ENCODE measurements at regions not wholly inside any gene's neighbourhood (a gene's known extent, or its start where the extent isn't known, plus 50 kb on each side); places are given as distances from the start of the nearest gene placed in this dataset.

GRCh38 chr2:236333417-236334121, 69.4 kb upstream of the ASB18 start:
- Mint-ChIP-seq H3K4me3 (ENCODE audit: low read depth, unreplicated experiment) (no peak overlapping the region), H3K9me3 (ENCODE audit: low read depth, unreplicated experiment) (no peaks in the 10 kb centered on the region), H3K4me1 (ENCODE audit: low read depth, unreplicated experiment) (no peaks in the 10 kb centered on the region), H3K36me3 (ENCODE audit: insufficient read depth, unreplicated experiment) (no peaks in the 10 kb centered on the region), H3K27me3 (ENCODE audit: unreplicated experiment) (peaks cover 39% of the 10 kb centered on the region), H3K27ac (ENCODE audit: unreplicated experiment) (no peak overlapping the region)
- CTCF ChIA-PET: no interaction called here
- no peak for DNase-seq
- TF ChIP-seq CTCF (IDR thresholded peaks at IDR 0.05; ENCODE audit: unreplicated experiment): no peak
- no TSS peak for BruUV-seq (replicated peaks)
- intact Hi-C loops (cut with micrococcal nuclease; ENCODE audit: unreplicated experiment): no loop called here

- peaks cover 39% of the 10 kb centered on the region for H3K27me3 Mint-ChIP-seq (ENCODE audit: unreplicated experiment)
- TF ChIP-seq CTCF (IDR thresholded peaks at IDR 0.05; ENCODE audit: unreplicated experiment): no peak
- intact Hi-C loops (cut with micrococcal nuclease; ENCODE audit: unreplicated experiment): no loop called here
- no peak for DNase-seq
- no peak overlapping the region for H3K4me3 Mint-ChIP-seq (ENCODE audit: low read depth, unreplicated experiment)
- no TSS peak for BruUV-seq (replicated peaks)
- H3K4me1 Mint-ChIP-seq (ENCODE audit: low read depth, unreplicated experiment): no peaks in the 10 kb centered on the region
- no peaks in the 10 kb centered on the region for H3K9me3 Mint-ChIP-seq (ENCODE audit: low read depth, unreplicated experiment)
- CTCF ChIA-PET: no interaction called here
- H3K36me3 Mint-ChIP-seq (ENCODE audit: insufficient read depth, unreplicated experiment): no peaks in the 10 kb centered on the region
- no peak overlapping the region for H3K27ac Mint-ChIP-seq (ENCODE audit: unreplicated experiment)
These were observed 70.1 kb upstream of the ASB18 start for GRCh38 chr2:236334122-236334876.

- Mint-ChIP-seq H3K4me3 (ENCODE audit: low read depth, unreplicated experiment) (no peak overlapping the region), H3K4me1 (ENCODE audit: low read depth, unreplicated experiment) (no peaks in the 10 kb centered on the region), H3K9me3 (ENCODE audit: low read depth, unreplicated experiment) (no peaks in the 10 kb centered on the region), H3K36me3 (ENCODE audit: insufficient read depth, unreplicated experiment) (no peaks in the 10 kb centered on the region), H3K27me3 (ENCODE audit: unreplicated experiment) (peaks cover 39% of the 10 kb centered on the region), H3K27ac (ENCODE audit: unreplicated experiment) (no peak overlapping the region)
- no peak for TF ChIP-seq CTCF (IDR thresholded peaks at IDR 0.05; ENCODE audit: unreplicated experiment)
- intact Hi-C loops (cut with micrococcal nuclease; ENCODE audit: unreplicated experiment): no loop called here
- BruUV-seq (replicated peaks): no TSS peak
- CTCF ChIA-PET: no interaction called here
- no peak for DNase-seq
These were observed 71.7 kb upstream of the ASB18 start for GRCh38 chr2:236335696-236336574.

- CTCF ChIA-PET: no interaction called here
- Mint-ChIP-seq H3K36me3 (ENCODE audit: insufficient read depth, unreplicated experiment) (no peaks in the 10 kb centered on the region), H3K4me1 (ENCODE audit: low read depth, unreplicated experiment) (no peaks in the 10 kb centered on the region), H3K27ac (ENCODE audit: unreplicated experiment) (no peak overlapping the region), H3K9me3 (ENCODE audit: low read depth, unreplicated experiment) (no peaks in the 10 kb centered on the region), H3K27me3 (ENCODE audit: unreplicated experiment) (peaks cover 39% of the 10 kb centered on the region), H3K4me3 (ENCODE audit: low read depth, unreplicated experiment) (no peak overlapping the region)
- intact Hi-C loops (cut with micrococcal nuclease; ENCODE audit: unreplicated experiment): no loop called here
- no TSS peak for BruUV-seq (replicated peaks)
- DNase-seq: no peak
- TF ChIP-seq CTCF (IDR thresholded peaks at IDR 0.05; ENCODE audit: unreplicated experiment): no peak
These were observed 72.6 kb upstream of the ASB18 start for GRCh38 chr2:236336575-236337464.

Data from Calu3 (cell line).